ENCODE measurements at regions not wholly inside any gene's neighbourhood (a gene's known extent, or its start where the extent isn't known, plus 50 kb on each side); places are given as distances from the start of the nearest gene placed in this dataset.

DNA sequence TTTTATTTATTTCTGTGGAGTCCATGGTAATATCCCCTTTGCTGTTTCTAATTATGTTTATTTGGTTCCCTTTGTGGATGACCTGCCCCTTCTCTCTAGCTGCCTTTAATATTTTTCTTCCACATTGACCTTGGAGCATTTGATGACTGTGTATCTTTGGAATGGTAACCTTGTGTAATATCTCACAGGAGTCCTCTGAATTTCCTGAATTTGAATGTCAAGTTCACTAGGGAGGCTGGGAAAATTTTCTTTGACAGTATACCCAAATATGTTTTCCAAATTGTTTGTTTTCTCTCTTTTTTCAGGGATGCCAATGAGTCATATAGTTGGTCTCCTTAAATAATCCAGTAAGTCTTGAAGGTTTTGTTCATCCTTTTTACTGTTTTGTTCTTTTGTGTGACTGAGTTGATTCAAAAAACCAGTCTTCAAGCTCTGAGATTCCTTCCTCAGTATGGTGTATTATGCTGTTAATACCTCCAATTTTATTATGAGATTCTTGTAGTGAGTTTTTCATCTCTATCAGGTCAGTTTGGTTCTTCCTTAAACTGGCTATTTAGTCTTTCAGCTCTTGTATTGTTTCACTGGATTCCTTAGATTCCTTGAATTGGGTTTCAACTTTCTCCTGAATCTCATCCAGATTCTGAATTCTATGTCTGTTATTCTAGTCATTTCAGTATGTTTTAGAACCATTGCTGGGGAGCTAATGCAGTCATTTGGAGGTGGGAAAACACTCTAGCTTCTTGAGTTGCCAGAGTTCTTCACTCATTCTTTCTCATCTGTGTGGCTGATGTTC, 349.0 kb upstream of the TARS1 start:
- TF ChIP-seq FOXM1 (IDR thresholded peaks at IDR 0.05; ENCODE audit: borderline replicate concordance, low read depth) (no peak), TEAD4 (IDR thresholded peaks at IDR 0.05) (no peak), USF1 (IDR thresholded peaks at IDR 0.05) (no peak), RAD21 (IDR thresholded peaks at IDR 0.05; ENCODE audit: low read depth) (no peak), NFIC (IDR thresholded peaks at IDR 0.05) (no peak), TCF12 (IDR thresholded peaks at IDR 0.05; ENCODE audit: low read depth) (no peak), CEBPB (IDR thresholded peaks at IDR 0.05) (no peak), EP300 (IDR thresholded peaks at IDR 0.05; ENCODE audit: borderline replicate concordance) (no peak), CREB1 (IDR thresholded peaks at IDR 0.05; ENCODE audit: low read depth) (no peak), YY1 (IDR thresholded peaks at IDR 0.05; ENCODE audit: low read depth) (no peak), EGR1 (IDR thresholded peaks at IDR 0.05) (no peak), ZBTB7A (IDR thresholded peaks at IDR 0.05; ENCODE audit: low read depth) (no peak), REST (IDR thresholded peaks at IDR 0.05; ENCODE audit: low read depth) (no peak), TAF1 (IDR thresholded peaks at IDR 0.05; ENCODE audit: low read depth) (no peak)
- TF ChIP-seq, protein P1, sequence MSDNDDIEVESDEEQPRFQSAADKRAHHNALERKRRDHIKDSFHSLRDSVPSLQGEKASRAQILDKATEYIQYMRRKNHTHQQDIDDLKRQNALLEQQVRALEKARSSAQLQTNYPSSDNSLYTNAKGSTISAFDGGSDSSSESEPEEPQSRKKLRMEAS (IDR thresholded peaks at IDR 0.05): no peak

- TF ChIP-seq CEBPB (IDR thresholded peaks at IDR 0.05) (no peak), TEAD4 (IDR thresholded peaks at IDR 0.05) (no peak), RAD21 (IDR thresholded peaks at IDR 0.05; ENCODE audit: low read depth) (no peak), FOXM1 (IDR thresholded peaks at IDR 0.05; ENCODE audit: borderline replicate concordance, low read depth) (no peak), ZBTB7A (IDR thresholded peaks at IDR 0.05; ENCODE audit: low read depth) (no peak), USF1 (IDR thresholded peaks at IDR 0.05) (no peak), EGR1 (IDR thresholded peaks at IDR 0.05) (no peak), NFIC (IDR thresholded peaks at IDR 0.05) (no peak)
Measured at GRCh38 chr5:33092719-33093118, 348.0 kb upstream of the TARS1 start.

- TF ChIP-seq EP300 (IDR thresholded peaks at IDR 0.05; ENCODE audit: borderline replicate concordance): no peak
- no peak for TF ChIP-seq ZBTB7A (IDR thresholded peaks at IDR 0.05; ENCODE audit: low read depth)
- no peak for TF ChIP-seq EGR1 (IDR thresholded peaks at IDR 0.05)
- TF ChIP-seq USF1 (IDR thresholded peaks at IDR 0.05): no peak
- TF ChIP-seq, protein P1 (IDR thresholded peaks at IDR 0.05): no peak
- no peak for TF ChIP-seq CREB1 (IDR thresholded peaks at IDR 0.05; ENCODE audit: low read depth)
- no peak for TF ChIP-seq YY1 (IDR thresholded peaks at IDR 0.05; ENCODE audit: low read depth)
- TF ChIP-seq CEBPB (IDR thresholded peaks at IDR 0.05): no peak
- TF ChIP-seq TEAD4 (IDR thresholded peaks at IDR 0.05): no peak
- no peak for TF ChIP-seq REST (IDR thresholded peaks at IDR 0.05; ENCODE audit: low read depth)
Measured at GRCh38 chr5:33102551-33102950, 338.2 kb upstream of the TARS1 start.

DNA sequence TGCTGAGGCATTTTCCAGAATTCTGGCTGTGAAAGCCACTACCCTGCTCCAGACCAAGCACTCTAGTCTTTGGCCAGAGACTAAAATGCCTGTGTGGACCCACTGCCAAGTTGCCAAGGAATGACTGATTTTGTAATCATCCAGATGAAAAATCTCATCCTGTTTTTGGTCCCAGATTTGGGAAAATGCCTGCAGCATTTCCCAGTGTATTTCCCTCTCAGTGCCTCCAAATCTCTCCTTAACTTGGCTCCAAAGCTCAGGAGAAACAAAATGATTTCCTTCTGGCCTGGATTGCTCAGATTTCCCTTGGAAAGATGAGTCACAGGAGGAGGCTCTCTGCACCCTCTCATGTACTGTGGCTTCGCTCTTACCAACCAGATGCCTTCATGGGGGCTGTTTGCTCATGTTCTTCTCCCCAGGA, 335.2 kb upstream of the TARS1 start:
- TF ChIP-seq USF1 (IDR thresholded peaks at IDR 0.05): no peak
- TF ChIP-seq EP300 (IDR thresholded peaks at IDR 0.05; ENCODE audit: borderline replicate concordance): no peak
- TF ChIP-seq TCF12 (IDR thresholded peaks at IDR 0.05; ENCODE audit: low read depth): no peak
- no peak for TF ChIP-seq REST (IDR thresholded peaks at IDR 0.05; ENCODE audit: low read depth)
- TF ChIP-seq EGR1 (IDR thresholded peaks at IDR 0.05): no peak
- no peak for TF ChIP-seq TAF1 (IDR thresholded peaks at IDR 0.05; ENCODE audit: low read depth)
- TF ChIP-seq, protein P1 (IDR thresholded peaks at IDR 0.05): no peak
- no peak for TF ChIP-seq FOXM1 (IDR thresholded peaks at IDR 0.05; ENCODE audit: borderline replicate concordance, low read depth)
- no peak for TF ChIP-seq NFIC (IDR thresholded peaks at IDR 0.05)
- TF ChIP-seq CREB1 (IDR thresholded peaks at IDR 0.05; ENCODE audit: low read depth): no peak
- TF ChIP-seq RAD21 (IDR thresholded peaks at IDR 0.05; ENCODE audit: low read depth): no peak
- no peak for TF ChIP-seq CEBPB (IDR thresholded peaks at IDR 0.05)
- no peak for TF ChIP-seq TEAD4 (IDR thresholded peaks at IDR 0.05)
- no peak for TF ChIP-seq ZBTB7A (IDR thresholded peaks at IDR 0.05; ENCODE audit: low read depth)
